Ascending aorta (tissue), 2 donors: ENCODE measurements at regions not wholly inside any gene's neighbourhood (a gene's known extent, or its start where the extent isn't known, plus 50 kb on each side); places are given as distances from the start of the nearest gene placed in this dataset.

Experiments
- DNase-seq, 2 donors: peaks; one replicate each; pipeline ENCODE4 v3.0.0-alpha.2; 2019; ENCODE audit warnings: low spot score in 2 of 2
- H3K27ac ChIP-seq, 2 donors: fragments of 200-600 bp; sonication (generic); one replicate each; pipeline ENCODE4 v1.5.1; 2016 to 2017; ENCODE audit warnings: mild to moderate bottlenecking in 1 of 2
- H3K27me3 ChIP-seq: fragments of 200-600 bp; sonication (generic); one replicate; pipeline ENCODE4 v1.5.1; 2017
- H3K36me3 ChIP-seq, 2 donors: fragments of 200-600 bp; sonication (generic); one replicate each; pipeline ENCODE4 v1.5.1; 2016
- H3K4me1 ChIP-seq, 2 donors: fragments of 200-600 bp; sonication (generic); one replicate each; pipeline ENCODE4 v1.5.1; 2016 to 2017; ENCODE audit warnings: mild to moderate bottlenecking in 1 of 2
- H3K4me3 ChIP-seq, 2 donors: fragments of 200-600 bp; sonication (generic); one replicate each; pipeline ENCODE4 v1.5.1; 2016 to 2017; ENCODE audit warnings: mild to moderate bottlenecking in 1 of 2
- H3K9me3 ChIP-seq, 2 donors: fragments of 200-600 bp; sonication (generic); one replicate each; pipeline ENCODE4 v1.5.1; 2016
- intact Hi-C: fragments of 100-400 bp; cut with DNase I; formaldehyde crosslinking; loops from one replicate; pipeline ENCODE4 v1.15.1; 2023
- TF ChIP-seq, protein P1 (sequence below), 3 experiments: fragments of 200-600 bp in 2 of 3; fragments of 450-650 bp in 1 of 3; sonication (generic) in 2 of 3; IDR thresholded peaks; one replicate each; pipeline ENCODE4 v1.5.1; 2016 to 2019; ENCODE audit warnings: antibody characterized with exemption in 3 of 3, mild to moderate bottlenecking in 1 of 3, moderate library complexity in 1 of 3

DNA sequence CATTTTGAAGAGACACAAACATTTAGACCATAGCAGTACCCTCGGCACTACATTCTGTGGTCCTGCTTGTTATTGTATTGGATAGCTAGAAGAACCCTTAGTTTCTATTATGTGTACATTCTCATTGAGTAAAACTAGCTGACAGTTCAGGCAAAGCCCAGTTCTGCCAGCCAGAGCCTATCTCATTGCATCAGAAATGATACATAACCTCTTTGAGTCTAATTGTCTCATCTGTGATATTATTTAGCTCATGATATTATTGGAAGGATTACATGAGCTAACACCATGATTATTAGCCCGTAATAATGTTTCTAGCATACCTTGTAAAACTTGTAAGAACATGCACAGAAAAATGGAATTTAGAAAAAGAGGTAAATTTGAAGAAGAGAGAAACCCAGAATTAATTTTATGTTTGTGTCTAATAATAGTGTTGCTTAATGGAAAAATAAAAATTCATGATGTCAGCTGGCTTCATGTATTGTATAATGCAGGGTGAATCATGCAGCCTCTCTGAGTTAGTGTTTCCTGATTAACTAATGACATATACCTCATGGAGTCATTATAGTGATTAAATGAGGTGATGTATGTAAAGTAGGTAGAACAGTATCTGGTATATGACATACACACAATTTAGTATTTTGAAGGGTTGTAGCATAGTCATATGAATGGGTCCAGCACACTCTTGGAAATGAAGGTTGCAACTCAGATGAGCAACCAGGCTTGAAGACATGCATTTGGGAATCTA lies 339.4 kb upstream of the GRM7 start:
- no peak overlapping the region for H3K27ac ChIP-seq
- H3K4me1 ChIP-seq = no peaks in the 10 kb centered on the region
- no peaks in the 10 kb centered on the region for H3K27me3 ChIP-seq
- H3K36me3 ChIP-seq = no peaks in the 10 kb centered on the region
- intact Hi-C loops = no loop called here
- TF ChIP-seq, protein P1, sequence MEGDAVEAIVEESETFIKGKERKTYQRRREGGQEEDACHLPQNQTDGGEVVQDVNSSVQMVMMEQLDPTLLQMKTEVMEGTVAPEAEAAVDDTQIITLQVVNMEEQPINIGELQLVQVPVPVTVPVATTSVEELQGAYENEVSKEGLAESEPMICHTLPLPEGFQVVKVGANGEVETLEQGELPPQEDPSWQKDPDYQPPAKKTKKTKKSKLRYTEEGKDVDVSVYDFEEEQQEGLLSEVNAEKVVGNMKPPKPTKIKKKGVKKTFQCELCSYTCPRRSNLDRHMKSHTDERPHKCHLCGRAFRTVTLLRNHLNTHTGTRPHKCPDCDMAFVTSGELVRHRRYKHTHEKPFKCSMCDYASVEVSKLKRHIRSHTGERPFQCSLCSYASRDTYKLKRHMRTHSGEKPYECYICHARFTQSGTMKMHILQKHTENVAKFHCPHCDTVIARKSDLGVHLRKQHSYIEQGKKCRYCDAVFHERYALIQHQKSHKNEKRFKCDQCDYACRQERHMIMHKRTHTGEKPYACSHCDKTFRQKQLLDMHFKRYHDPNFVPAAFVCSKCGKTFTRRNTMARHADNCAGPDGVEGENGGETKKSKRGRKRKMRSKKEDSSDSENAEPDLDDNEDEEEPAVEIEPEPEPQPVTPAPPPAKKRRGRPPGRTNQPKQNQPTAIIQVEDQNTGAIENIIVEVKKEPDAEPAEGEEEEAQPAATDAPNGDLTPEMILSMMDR (IDR thresholded peaks at IDR 0.05) = no peak
- no peak overlapping the region for H3K4me3 ChIP-seq
- DNase-seq = no peak
- no peaks in the 10 kb centered on the region for H3K9me3 ChIP-seq

DNA sequence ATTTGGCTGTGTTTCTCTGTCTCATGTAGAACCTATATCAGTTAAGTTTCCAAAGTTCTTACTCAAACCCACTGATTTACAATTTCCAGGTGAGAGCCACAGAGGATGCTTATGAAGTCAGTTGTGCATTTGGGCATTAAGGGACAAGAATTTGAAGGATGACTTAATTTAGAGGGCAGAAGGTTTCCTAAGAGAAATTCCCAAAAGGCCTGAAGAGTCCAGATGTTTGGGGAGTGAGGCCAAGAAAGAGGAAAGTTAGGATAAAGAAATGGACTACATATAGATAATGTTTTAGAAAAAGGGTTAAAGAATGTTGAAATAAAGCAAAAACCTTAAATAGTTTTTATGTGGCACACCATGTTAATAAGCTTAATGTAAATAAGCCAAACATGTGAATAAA lies 338.7 kb upstream of the GRM7 start:
- intact Hi-C loops = no loop called here
- TF ChIP-seq, protein P1 (IDR thresholded peaks at IDR 0.05) = no peak
- no peaks in the 10 kb centered on the region for H3K9me3 ChIP-seq
- no peak overlapping the region for H3K27ac ChIP-seq
- H3K4me1 ChIP-seq = no peaks in the 10 kb centered on the region
- no peaks in the 10 kb centered on the region for H3K36me3 ChIP-seq
- H3K27me3 ChIP-seq = no peaks in the 10 kb centered on the region
- no peak overlapping the region for H3K4me3 ChIP-seq
- no peak for DNase-seq

DNA sequence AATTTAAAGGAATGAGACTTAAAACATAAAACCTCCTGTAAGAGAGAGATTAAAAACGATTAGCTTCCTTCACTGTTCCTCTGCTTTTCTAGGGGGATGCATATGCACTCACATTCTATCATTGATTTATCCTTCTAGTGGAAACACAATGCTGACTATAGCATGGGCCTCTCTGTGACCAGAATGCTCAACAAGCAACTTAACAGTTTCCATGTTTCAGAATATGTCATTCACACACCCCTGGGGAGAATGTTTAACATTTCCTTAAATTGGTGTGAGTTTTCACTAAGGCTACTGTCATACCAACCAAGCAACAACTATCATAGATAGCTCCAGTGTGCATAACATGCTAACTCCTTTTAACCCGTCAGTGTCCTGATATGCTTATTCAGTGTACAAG lies 337.9 kb upstream of the GRM7 start:
- H3K4me3 ChIP-seq = no peak overlapping the region
- no peaks in the 10 kb centered on the region for H3K27me3 ChIP-seq
- H3K4me1 ChIP-seq = no peaks in the 10 kb centered on the region
- intact Hi-C loops = no loop called here
- no peaks in the 10 kb centered on the region for H3K9me3 ChIP-seq
- no peaks in the 10 kb centered on the region for H3K36me3 ChIP-seq
- DNase-seq = no peak
- H3K27ac ChIP-seq = no peak overlapping the region
- TF ChIP-seq, protein P1 (IDR thresholded peaks at IDR 0.05) = no peak

DNA sequence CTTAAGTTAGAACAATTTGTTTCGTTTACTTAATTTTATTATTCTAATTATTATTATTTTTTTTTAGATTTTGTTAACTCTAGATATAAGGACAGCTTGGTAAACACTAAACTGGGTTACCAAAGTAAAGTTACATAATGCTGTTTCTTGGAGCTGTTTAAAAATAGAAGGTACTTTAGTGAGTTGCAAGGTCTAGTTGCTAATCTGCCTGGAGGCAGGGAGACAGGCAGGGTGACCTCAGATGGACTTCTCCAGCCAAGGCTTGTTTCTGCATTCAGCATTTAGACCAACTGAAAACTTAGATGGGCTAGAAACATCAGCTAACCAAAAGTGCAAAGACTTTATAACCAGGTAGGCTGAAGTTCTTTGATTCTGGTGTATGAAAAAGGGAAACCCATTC lies 336.4 kb upstream of the GRM7 start:
- H3K9me3 ChIP-seq = no peaks in the 10 kb centered on the region
- intact Hi-C loops = no loop called here
- no peaks in the 10 kb centered on the region for H3K4me1 ChIP-seq
- H3K27me3 ChIP-seq = no peaks in the 10 kb centered on the region
- DNase-seq = no peak
- no peak overlapping the region for H3K4me3 ChIP-seq
- H3K36me3 ChIP-seq = no peaks in the 10 kb centered on the region
- TF ChIP-seq, protein P1 (IDR thresholded peaks at IDR 0.05) = no peak
- no peak overlapping the region for H3K27ac ChIP-seq

DNA sequence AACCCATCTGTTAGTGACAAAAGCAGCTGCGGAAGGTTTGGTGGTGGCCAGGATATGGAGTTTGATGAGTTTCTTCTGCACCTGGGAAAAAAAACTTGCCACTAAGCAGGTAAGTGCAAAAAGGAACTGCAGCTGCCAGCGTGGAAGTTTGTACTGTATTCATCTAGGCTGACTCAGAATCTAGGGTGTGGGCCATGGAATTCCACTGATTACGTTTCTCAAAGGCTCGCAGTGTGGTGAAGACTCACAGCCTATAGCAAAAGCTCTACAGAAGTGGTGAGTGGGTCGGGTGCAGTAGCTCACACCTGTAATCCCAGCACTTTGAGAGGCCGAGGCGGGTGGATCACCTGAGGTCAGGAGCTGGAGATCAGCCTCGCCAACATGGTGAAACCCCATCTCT lies 334.6 kb upstream of the GRM7 start:
- H3K36me3 ChIP-seq = no peaks in the 10 kb centered on the region
- no peak for DNase-seq
- H3K9me3 ChIP-seq = no peaks in the 10 kb centered on the region
- H3K4me3 ChIP-seq = no peak overlapping the region
- H3K27ac ChIP-seq = no peak overlapping the region
- no peaks in the 10 kb centered on the region for H3K27me3 ChIP-seq
- no peaks in the 10 kb centered on the region for H3K4me1 ChIP-seq
- TF ChIP-seq, protein P1 (IDR thresholded peaks at IDR 0.05) = no peak
- intact Hi-C loops = no loop called here

DNA sequence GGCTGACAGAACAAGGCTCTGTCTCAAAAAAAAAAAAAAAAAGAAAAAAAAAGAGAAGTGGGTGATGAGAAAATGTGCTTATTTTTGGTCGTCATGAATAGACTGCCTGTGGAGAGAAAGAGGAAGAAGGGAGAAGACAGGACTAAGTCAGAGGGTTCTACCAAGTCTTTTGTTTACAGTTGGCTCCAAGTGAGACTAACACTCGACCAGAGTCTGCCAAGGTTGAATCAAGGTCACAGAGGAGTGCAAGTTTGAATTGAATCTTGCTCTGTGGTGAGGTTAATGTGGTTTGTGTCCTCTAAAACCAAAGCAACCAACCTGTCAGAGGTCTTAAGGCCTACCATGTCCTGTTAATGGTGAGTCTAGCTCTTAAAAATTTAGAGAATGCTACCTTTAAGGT lies 334.1 kb upstream of the GRM7 start:
- intact Hi-C loops = no loop called here
- no peak for DNase-seq

More for the DNA sequence above, 334.1 kb upstream of the GRM7 start:
- Histone ChIP-seq H3K27me3 (no peaks in the 10 kb centered on the region), H3K9me3 (no peaks in the 10 kb centered on the region), H3K36me3 (no peaks in the 10 kb centered on the region), H3K27ac (no peak overlapping the region), H3K4me3 (no peak overlapping the region), H3K4me1 (no peaks in the 10 kb centered on the region)
- TF ChIP-seq, protein P1 (IDR thresholded peaks at IDR 0.05) = no peak
